ENCODE measurements at regions not wholly inside any gene's neighbourhood (a gene's known extent, or its start where the extent isn't known, plus 50 kb on each side); places are given as distances from the start of the nearest gene placed in this dataset.
"Not testable (repeated sequence)": the region's sequence is repeated elsewhere in the genome, so short reads cannot be mapped to it uniquely, and the experiment has no call there.

DNA sequence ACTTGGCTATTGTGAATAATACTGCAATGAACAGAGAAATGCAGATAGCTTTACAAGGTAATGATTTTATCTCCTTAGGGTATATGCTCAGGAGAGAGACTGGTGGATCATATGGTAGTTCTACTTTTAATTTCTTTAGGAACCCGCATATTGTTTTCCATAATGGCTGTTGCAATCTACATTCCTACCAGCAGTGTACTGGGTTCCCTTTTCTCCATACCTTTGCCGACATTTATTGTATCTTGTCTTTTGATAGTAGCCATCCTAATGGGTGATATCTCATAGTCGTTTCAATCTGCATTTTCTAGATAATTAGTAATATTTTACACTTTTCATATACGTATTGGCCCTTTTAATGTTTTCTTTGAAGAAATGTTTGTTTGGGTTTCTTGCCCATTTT, 702.9 kb upstream of the ACVR2A start:
- DNase-seq (no peak), ATAC-seq (no peak)
- Mint-ChIP-seq H3K4me1 (peaks cover 5% of the 10 kb centered on the region), H3K27ac (no peak overlapping the region), H3K36me3 (ENCODE audit: low read depth) (no peaks in the 10 kb centered on the region), H3K27me3 (no peaks in the 10 kb centered on the region), H3K4me3 (no peak overlapping the region)
- H3K9me3 ChIP-seq (ENCODE audit: control insufficient read depth, low read length, poor library complexity, severe bottlenecking): no peaks in the 10 kb centered on the region

GRCh38 chr2:147139732-147140131, 705.1 kb upstream of the ACVR2A start:
- H3K4me1 Mint-ChIP-seq; H3K4me3 Mint-ChIP-seq; H3K36me3 Mint-ChIP-seq (ENCODE audit: low read depth); H3K9me3 ChIP-seq (ENCODE audit: control insufficient read depth, low read length, poor library complexity, severe bottlenecking); DNase-seq; H3K27ac Mint-ChIP-seq; H3K27me3 Mint-ChIP-seq; ATAC-seq: not testable (repeated sequence)

DNA sequence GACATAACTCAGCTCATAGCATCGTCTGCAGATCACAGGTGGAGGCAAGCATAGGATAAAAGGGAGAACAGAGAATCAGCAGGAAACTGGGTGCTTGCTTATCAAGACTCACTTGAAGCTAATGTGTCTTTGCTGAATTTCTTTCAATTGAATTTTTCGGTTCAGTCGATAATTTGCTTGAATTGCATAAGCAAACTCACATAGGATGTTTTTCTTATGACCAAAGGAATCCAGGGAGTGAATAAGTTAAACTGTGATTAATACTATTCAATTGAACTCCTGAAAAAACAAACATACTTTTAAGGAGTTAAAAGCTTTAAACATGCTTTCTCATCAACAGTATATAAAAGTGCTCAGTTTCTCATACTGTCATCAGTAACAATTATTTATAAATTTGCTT, 707.1 kb upstream of the ACVR2A start:
- ATAC-seq: no peak
- DNase-seq: no peak
- H3K27ac Mint-ChIP-seq: no peak overlapping the region
- peaks cover 3% of the 10 kb centered on the region for H3K4me1 Mint-ChIP-seq
- no peaks in the 10 kb centered on the region for H3K27me3 Mint-ChIP-seq
- no peaks in the 10 kb centered on the region for H3K36me3 Mint-ChIP-seq (ENCODE audit: low read depth)
- no peaks in the 10 kb centered on the region for H3K9me3 ChIP-seq (ENCODE audit: control insufficient read depth, low read length, poor library complexity, severe bottlenecking)
- H3K4me3 Mint-ChIP-seq: no peak overlapping the region

GRCh38 chr2:147135376-147135775, 709.5 kb upstream of the ACVR2A start:
- Mint-ChIP-seq H3K4me1 (peaks cover 3% of the 10 kb centered on the region), H3K27me3 (no peaks in the 10 kb centered on the region), H3K27ac (no peak overlapping the region), H3K36me3 (ENCODE audit: low read depth) (no peaks in the 10 kb centered on the region), H3K4me3 (no peak overlapping the region)
- no peak for ATAC-seq
- H3K9me3 ChIP-seq (ENCODE audit: control insufficient read depth, low read length, poor library complexity, severe bottlenecking): no peaks in the 10 kb centered on the region
- no peak for DNase-seq

DNA sequence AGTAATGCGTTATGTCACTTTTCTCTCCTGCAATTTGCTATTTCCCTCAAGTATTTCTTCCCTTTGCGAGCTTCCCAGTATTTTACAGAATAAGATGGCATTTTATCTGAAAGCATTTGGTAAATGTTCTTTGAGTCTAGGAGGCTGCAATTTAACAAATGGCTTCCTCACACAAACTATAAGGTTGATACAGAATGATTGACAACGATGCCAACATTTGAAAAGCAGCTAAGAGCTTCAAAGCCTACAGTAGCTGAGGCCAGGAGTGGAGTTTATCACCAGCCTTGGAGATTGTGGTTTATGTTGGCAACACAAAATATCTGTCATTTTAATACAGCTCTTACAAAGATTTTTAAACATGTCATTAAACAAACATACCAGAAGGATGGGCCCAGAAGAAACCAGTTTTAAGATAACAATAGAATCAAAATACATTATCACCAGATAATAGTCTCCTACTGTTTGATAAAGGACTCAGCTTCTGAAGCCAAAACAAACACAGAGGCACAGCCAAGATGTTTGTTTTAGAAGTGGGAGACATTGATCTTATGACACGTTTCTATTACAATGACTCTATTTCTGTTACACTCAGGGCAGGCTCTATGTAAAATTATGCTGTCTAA, 711.4 kb upstream of the ACVR2A start:
- Mint-ChIP-seq H3K27ac (no peak overlapping the region), H3K4me3 (no peak overlapping the region), H3K36me3 (ENCODE audit: low read depth) (no peaks in the 10 kb centered on the region), H3K4me1 (peaks cover 3% of the 10 kb centered on the region), H3K27me3 (no peaks in the 10 kb centered on the region)
- no peak for DNase-seq
- ATAC-seq: no peak
- H3K9me3 ChIP-seq (ENCODE audit: control insufficient read depth, low read length, poor library complexity, severe bottlenecking): no peaks in the 10 kb centered on the region

DNA sequence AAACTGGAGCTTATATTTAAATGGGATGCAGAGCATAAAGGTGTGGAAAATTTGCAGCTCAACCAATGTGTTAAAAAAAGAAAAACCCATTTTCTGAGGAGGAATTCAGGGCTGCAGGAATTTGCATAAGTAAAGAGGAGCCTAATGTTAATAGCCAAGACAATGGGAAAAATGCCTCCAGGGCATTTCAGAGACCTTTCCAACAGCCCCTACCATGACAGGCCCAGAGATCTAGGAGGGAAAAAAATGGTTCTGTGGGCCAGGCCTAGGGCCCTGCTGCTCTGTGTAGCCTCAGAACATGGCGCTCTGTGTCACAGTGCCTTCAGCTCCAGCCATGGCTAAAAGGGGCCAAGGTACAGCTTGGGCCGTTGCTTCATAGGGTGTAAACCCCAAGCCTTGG, 719.7 kb upstream of the ACVR2A start:
- Mint-ChIP-seq H3K27ac (no peak overlapping the region), H3K36me3 (ENCODE audit: low read depth) (no peaks in the 10 kb centered on the region), H3K4me3 (no peak overlapping the region), H3K4me1 (no peaks in the 10 kb centered on the region), H3K27me3 (peaks cover 5% of the 10 kb centered on the region)
- DNase-seq (no peak), ATAC-seq (no peak)
- H3K9me3 ChIP-seq (ENCODE audit: control insufficient read depth, low read length, poor library complexity, severe bottlenecking): no peaks in the 10 kb centered on the region

- no peaks in the 10 kb centered on the region for H3K4me1 Mint-ChIP-seq
These were observed 721.9 kb upstream of the ACVR2A start for GRCh38 chr2:147122944-147123343.

GRCh38 chr2:147110962-147111361, 733.9 kb upstream of the ACVR2A start:
- DNase-seq (no peak), ATAC-seq (no peak)
- no peak overlapping the region for H3K4me3 Mint-ChIP-seq
- no peaks in the 10 kb centered on the region for H3K27me3 Mint-ChIP-seq
- H3K4me1 Mint-ChIP-seq: no peaks in the 10 kb centered on the region
- H3K36me3 Mint-ChIP-seq (ENCODE audit: low read depth): no peaks in the 10 kb centered on the region
- no peak overlapping the region for H3K27ac Mint-ChIP-seq
- H3K9me3 ChIP-seq (ENCODE audit: control insufficient read depth, low read length, poor library complexity, severe bottlenecking): no peaks in the 10 kb centered on the region

More at GRCh38 chr2:147122944-147123343, 721.9 kb upstream of the ACVR2A start:
- no peak for DNase-seq
- H3K9me3 ChIP-seq (ENCODE audit: control insufficient read depth, low read length, poor library complexity, severe bottlenecking): no peaks in the 10 kb centered on the region
- Mint-ChIP-seq H3K27me3 (peaks cover 5% of the 10 kb centered on the region), H3K36me3 (ENCODE audit: low read depth) (no peaks in the 10 kb centered on the region), H3K27ac (no peak overlapping the region), H3K4me3 (no peak overlapping the region)
- no peak for ATAC-seq

DNA sequence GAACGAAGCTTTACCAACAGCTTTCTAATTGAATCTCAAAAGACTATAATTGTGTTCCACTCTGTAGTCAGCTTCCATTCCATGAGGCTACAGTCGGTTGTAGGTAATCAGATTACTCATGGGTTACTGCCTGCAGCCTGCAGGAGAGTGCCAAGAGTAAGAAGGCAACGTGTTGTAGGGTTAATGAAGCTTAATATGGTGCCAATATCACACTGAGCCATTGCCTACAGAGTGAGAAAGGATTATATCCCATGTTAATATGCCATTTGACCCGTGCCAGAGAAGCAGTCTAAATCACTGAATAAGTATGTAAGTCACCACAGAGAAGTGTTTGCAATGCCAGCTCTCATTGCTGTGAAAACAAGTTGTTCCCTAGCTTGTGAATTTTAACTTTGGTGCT, 734.5 kb upstream of the ACVR2A start:
- Mint-ChIP-seq H3K27me3 (no peaks in the 10 kb centered on the region), H3K36me3 (ENCODE audit: low read depth) (no peaks in the 10 kb centered on the region), H3K4me3 (no peak overlapping the region), H3K27ac (no peak overlapping the region), H3K4me1 (no peaks in the 10 kb centered on the region)
- no peaks in the 10 kb centered on the region for H3K9me3 ChIP-seq (ENCODE audit: control insufficient read depth, low read length, poor library complexity, severe bottlenecking)
- no peak for ATAC-seq
- DNase-seq: no peak

DNA sequence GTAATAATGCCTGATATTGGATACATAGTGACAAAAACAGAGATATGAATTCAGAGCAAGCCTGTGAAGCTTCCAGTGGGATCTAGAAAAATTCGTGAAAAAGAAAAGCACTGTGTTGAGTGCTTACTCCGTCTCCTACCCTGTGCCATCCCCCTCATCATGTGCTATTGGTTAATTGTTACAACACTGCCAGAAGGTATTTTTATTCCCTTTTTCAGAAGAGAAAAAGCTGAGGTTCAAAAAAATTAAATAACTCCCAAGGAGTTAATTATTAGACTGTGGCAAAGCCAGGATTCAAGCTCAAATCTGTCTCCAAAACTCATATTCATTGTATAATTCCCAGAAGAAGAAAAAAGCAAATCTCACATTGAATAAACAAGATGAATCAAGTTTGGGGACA, 735.5 kb upstream of the ACVR2A start:
- Mint-ChIP-seq H3K27ac (no peak overlapping the region), H3K4me1 (no peaks in the 10 kb centered on the region), H3K27me3 (no peaks in the 10 kb centered on the region), H3K36me3 (ENCODE audit: low read depth) (no peaks in the 10 kb centered on the region), H3K4me3 (no peak overlapping the region)
- ATAC-seq (no peak), DNase-seq (no peak)
- H3K9me3 ChIP-seq (ENCODE audit: control insufficient read depth, low read length, poor library complexity, severe bottlenecking): no peaks in the 10 kb centered on the region

GRCh38 chr2:147108548-147108947, 736.3 kb upstream of the ACVR2A start:
- no peaks in the 10 kb centered on the region for H3K27me3 Mint-ChIP-seq
- H3K9me3 ChIP-seq (ENCODE audit: control insufficient read depth, low read length, poor library complexity, severe bottlenecking): no peaks in the 10 kb centered on the region
- H3K4me3 Mint-ChIP-seq: no peak overlapping the region
- H3K27ac Mint-ChIP-seq: no peak overlapping the region
- no peaks in the 10 kb centered on the region for H3K36me3 Mint-ChIP-seq (ENCODE audit: low read depth)
- no peaks in the 10 kb centered on the region for H3K4me1 Mint-ChIP-seq
- DNase-seq (no peak), ATAC-seq (no peak)

DNA sequence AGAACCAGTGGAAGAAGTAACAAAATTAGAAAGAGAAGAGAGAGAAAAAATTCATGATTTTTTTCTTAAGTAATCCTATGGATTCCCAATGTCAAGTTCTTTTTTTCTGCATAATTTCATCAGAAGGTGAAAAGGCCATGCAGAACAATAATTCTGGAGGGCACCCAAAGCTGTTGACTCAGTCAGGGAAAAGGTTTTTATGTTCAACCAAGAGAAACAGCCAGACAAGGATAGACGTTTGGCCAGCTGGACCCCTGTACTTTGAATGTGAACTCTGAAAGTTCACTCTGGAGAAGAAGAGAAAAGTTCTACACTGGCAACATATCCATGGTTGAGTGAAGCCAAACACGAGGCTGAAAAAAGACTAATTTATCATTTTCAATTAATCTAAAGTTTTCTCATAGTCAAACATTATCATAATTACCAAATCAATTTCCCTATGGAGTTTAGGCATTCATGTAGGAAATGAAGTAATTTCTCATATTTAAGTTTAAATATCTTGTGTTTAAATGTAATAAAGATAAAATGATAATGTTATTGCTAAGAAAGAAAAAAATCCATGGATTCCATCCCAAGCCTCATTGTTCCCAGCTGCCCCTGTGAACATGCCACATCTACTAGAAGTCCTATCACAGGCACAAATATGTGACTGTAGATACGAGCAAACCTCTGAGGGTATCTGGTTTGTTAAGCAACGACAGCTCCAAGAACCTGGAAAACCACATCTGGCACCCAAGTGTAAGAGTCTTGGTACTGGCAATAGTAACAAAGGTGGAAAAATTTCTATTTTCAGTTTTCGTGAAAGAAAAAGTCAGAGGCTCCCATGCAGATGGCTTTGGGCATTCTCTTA, 742.7 kb upstream of the ACVR2A start:
- no peaks in the 10 kb centered on the region for H3K36me3 Mint-ChIP-seq (ENCODE audit: low read depth)

DNA sequence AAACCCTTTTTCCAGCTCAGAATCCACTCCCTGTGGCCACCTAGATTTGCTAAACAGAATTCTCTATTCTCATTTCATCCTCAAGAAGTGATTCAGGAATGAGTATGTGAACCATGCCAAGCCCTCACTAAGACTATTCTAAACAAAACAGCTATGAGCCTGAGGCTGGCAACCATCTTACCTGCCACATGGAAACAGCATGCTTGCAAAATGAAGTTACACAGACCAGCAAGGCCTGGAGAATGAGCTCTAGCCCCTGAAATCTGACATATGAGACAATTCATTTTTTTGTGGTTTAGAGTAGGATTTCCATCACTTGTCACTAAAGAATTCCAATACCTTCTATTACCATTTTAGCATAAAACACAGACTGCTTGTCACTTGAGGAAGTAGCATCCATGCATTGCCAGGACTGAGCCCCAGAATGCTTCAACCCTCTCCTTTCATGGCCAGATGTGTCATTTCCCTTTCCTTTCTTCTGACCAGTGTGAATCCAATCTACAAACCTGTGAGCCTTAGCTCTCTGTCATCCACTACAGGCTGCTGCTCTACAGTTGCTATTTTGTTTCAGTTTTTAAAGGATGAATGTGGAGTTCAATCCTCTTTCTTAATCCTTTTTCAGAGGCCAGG, 744.3 kb upstream of the ACVR2A start:
- DNase-seq (no peak), ATAC-seq (no peak)
- no peak overlapping the region for H3K27ac Mint-ChIP-seq
- H3K36me3 Mint-ChIP-seq (ENCODE audit: low read depth): no peaks in the 10 kb centered on the region
- H3K4me1 Mint-ChIP-seq: no peaks in the 10 kb centered on the region
- no peak overlapping the region for H3K4me3 Mint-ChIP-seq
- no peaks in the 10 kb centered on the region for H3K9me3 ChIP-seq (ENCODE audit: control insufficient read depth, low read length, poor library complexity, severe bottlenecking)
- no peaks in the 10 kb centered on the region for H3K27me3 Mint-ChIP-seq

More for the DNA sequence above, 742.7 kb upstream of the ACVR2A start:
- Mint-ChIP-seq H3K27ac (no peak overlapping the region), H3K4me1 (no peaks in the 10 kb centered on the region), H3K4me3 (no peak overlapping the region), H3K27me3 (no peaks in the 10 kb centered on the region)
- no peak for DNase-seq
- ATAC-seq: no peak
- H3K9me3 ChIP-seq (ENCODE audit: control insufficient read depth, low read length, poor library complexity, severe bottlenecking): no peaks in the 10 kb centered on the region
